ENCODE measurements at regions not wholly inside any gene's neighbourhood (a gene's known extent, or its start where the extent isn't known, plus 50 kb on each side); places are given as distances from the start of the nearest gene placed in this dataset.

- Histone ChIP-seq H3K4me1 (ENCODE audit: insufficient read depth) (no peaks in the 10 kb centered on the region), H3K9me2 (replicated peaks; ENCODE audit: insufficient read depth) (no peaks in the 10 kb centered on the region), H2AFZ (no peak overlapping the region), H4K20me1 (ENCODE audit: insufficient read depth, poor library complexity, severe bottlenecking) (no peaks in the 10 kb centered on the region), H3K27me3 (no peaks in the 10 kb centered on the region), H3K4me3 (no peak overlapping the region), H3K79me2 (no peaks in the 10 kb centered on the region), H3K36me3 (replicated peaks; ENCODE audit: insufficient read depth, low read depth) (no peaks in the 10 kb centered on the region), H3K9me3 (ENCODE audit: low read depth) (no peaks in the 10 kb centered on the region), H3K4me2 (no peak overlapping the region), H3K27ac (no peak overlapping the region)
- DNase-seq (ENCODE audit: low spot score) = no peak
- TF ChIP-seq EZH2 (IDR thresholded peaks at IDR 0.05; ENCODE audit: borderline replicate concordance) = no peak
- TF ChIP-seq EZH2phosphoT487 (IDR thresholded peaks at IDR 0.05; ENCODE audit: low read depth, severe bottlenecking, unreplicated experiment) = no peak
- no peak for TF ChIP-seq CTCF (IDR thresholded peaks at IDR 0.05; ENCODE audit: poor library complexity)
- WGBS (ENCODE audit: low lambda C conversion rate, missing lambda C conversion rate) = 83% methylated on average over 2 of the region's 2 CpGs
Observed at GRCh38 chr1:194056169-194056568, 869.8 kb upstream of the B3GALT2 start.

- 89% methylated on average over 1 of the region's 1 CpG for WGBS (ENCODE audit: low lambda C conversion rate, missing lambda C conversion rate)
Observed at GRCh38 chr1:194055536-194055935, 869.1 kb upstream of the B3GALT2 start.

GRCh38 chr1:194052514-194053338 lies 866.3 kb upstream of the B3GALT2 start:
- no peaks in the 10 kb centered on the region for H3K9me2 ChIP-seq (replicated peaks; ENCODE audit: insufficient read depth)
- no peak overlapping the region for H3K27ac ChIP-seq
- H3K27me3 ChIP-seq = no peaks in the 10 kb centered on the region
- no peak for DNase-seq (ENCODE audit: low spot score)
- no peak overlapping the region for H3K4me2 ChIP-seq
- WGBS (ENCODE audit: low lambda C conversion rate, missing lambda C conversion rate) = 92% methylated on average over 2 of the region's 2 CpGs
- no peaks in the 10 kb centered on the region for H3K79me2 ChIP-seq
- H4K20me1 ChIP-seq (ENCODE audit: insufficient read depth, poor library complexity, severe bottlenecking) = no peaks in the 10 kb centered on the region
- no peak overlapping the region for H3K4me3 ChIP-seq
- no peaks in the 10 kb centered on the region for H3K9me3 ChIP-seq (ENCODE audit: low read depth)
- H3K36me3 ChIP-seq (replicated peaks; ENCODE audit: insufficient read depth, low read depth) = no peaks in the 10 kb centered on the region
- H3K4me1 ChIP-seq (ENCODE audit: insufficient read depth) = no peaks in the 10 kb centered on the region
- H2AFZ ChIP-seq = no peak overlapping the region
- TF ChIP-seq EZH2phosphoT487 (IDR thresholded peaks at IDR 0.05; ENCODE audit: low read depth, severe bottlenecking, unreplicated experiment) (no peak), CTCF (IDR thresholded peaks at IDR 0.05; ENCODE audit: poor library complexity) (no peak), EZH2 (IDR thresholded peaks at IDR 0.05; ENCODE audit: borderline replicate concordance) (no peak)

More at GRCh38 chr1:194055536-194055935, 869.1 kb upstream of the B3GALT2 start:
- H3K27me3 ChIP-seq = no peaks in the 10 kb centered on the region
- H3K9me3 ChIP-seq (ENCODE audit: low read depth) = no peaks in the 10 kb centered on the region
- H3K36me3 ChIP-seq (replicated peaks; ENCODE audit: insufficient read depth, low read depth) = no peaks in the 10 kb centered on the region
- H3K79me2 ChIP-seq = no peaks in the 10 kb centered on the region
- no peaks in the 10 kb centered on the region for H3K4me1 ChIP-seq (ENCODE audit: insufficient read depth)
- H3K9me2 ChIP-seq (replicated peaks; ENCODE audit: insufficient read depth) = no peaks in the 10 kb centered on the region
- H3K4me3 ChIP-seq = no peak overlapping the region
- no peak for DNase-seq (ENCODE audit: low spot score)
- no peak overlapping the region for H3K4me2 ChIP-seq
- H3K27ac ChIP-seq = no peak overlapping the region
- TF ChIP-seq EZH2phosphoT487 (IDR thresholded peaks at IDR 0.05; ENCODE audit: low read depth, severe bottlenecking, unreplicated experiment) (no peak), EZH2 (IDR thresholded peaks at IDR 0.05; ENCODE audit: borderline replicate concordance) (no peak), CTCF (IDR thresholded peaks at IDR 0.05; ENCODE audit: poor library complexity) (no peak)
- no peak overlapping the region for H2AFZ ChIP-seq
- no peaks in the 10 kb centered on the region for H4K20me1 ChIP-seq (ENCODE audit: insufficient read depth, poor library complexity, severe bottlenecking)
